ENCODE measurements at regions not wholly inside any gene's neighbourhood (a gene's known extent, or its start where the extent isn't known, plus 50 kb on each side); places are given as distances from the start of the nearest gene placed in this dataset.
"Not testable (repeated sequence)": the region's sequence is repeated elsewhere in the genome, so short reads cannot be mapped to it uniquely, and the experiment has no call there.

- peaks cover 32% of the 10 kb centered on the region for H3K36me3 Mint-ChIP-seq
- CTCF ChIA-PET, result no interaction called here
- no peaks in the 10 kb centered on the region for H3K4me1 Mint-ChIP-seq
- no peak for TF ChIP-seq STAT6 (CRISPR knock-in tag; conservative IDR thresholded peaks at IDR 0.05; ENCODE audit: low read depth)
- TF ChIP-seq KAT7 (CRISPR knock-in tag; IDR thresholded peaks at IDR 0.05; ENCODE audit: borderline replicate concordance), result no peak
- TF ChIP-seq ZNF317 (CRISPR knock-in tag; IDR thresholded peaks at IDR 0.05; ENCODE audit: borderline replicate concordance, low read depth), result no peak
- TF ChIP-seq CREM (CRISPR knock-in tag; IDR thresholded peaks at IDR 0.05), result no peak
- TF ChIP-seq FOXJ3 (CRISPR knock-in tag; IDR thresholded peaks at IDR 0.05; ENCODE audit: borderline replicate concordance), result no peak
- TF ChIP-seq NR1H2 (CRISPR knock-in tag; IDR thresholded peaks at IDR 0.05), result no peak
- no peak for TF ChIP-seq ATF1 (CRISPR knock-in tag; IDR thresholded peaks at IDR 0.05)
- TF ChIP-seq GTF2I (CRISPR knock-in tag; conservative IDR thresholded peaks at IDR 0.05), result no peak
- no peak for TF ChIP-seq PRRX2 (CRISPR knock-in tag; IDR thresholded peaks at IDR 0.05)
- TF ChIP-seq ZNF138 (CRISPR knock-in tag; conservative IDR thresholded peaks at IDR 0.05), result no peak
- no peak for TF ChIP-seq ZNF396 (CRISPR knock-in tag; IDR thresholded peaks at IDR 0.05; ENCODE audit: borderline replicate concordance)
- no peak overlapping the region for H3K27ac Mint-ChIP-seq
- ATAC-seq (no peak), DNase-seq (ENCODE audit: low spot score) (no peak)
- H3K27me3 Mint-ChIP-seq (ENCODE audit: low read depth), result no peaks in the 10 kb centered on the region
- H3K9me3 Mint-ChIP-seq, result peaks cover 37% of the 10 kb centered on the region
- no peak overlapping the region for H3K4me3 Mint-ChIP-seq
- POLR2A ChIA-PET, result no interaction called here
Observed at GRCh38 chr15:24292837-24293236, 382.7 kb upstream of the NPAP1 start.

- DNase-seq (ENCODE audit: low spot score); H3K27me3 Mint-ChIP-seq (ENCODE audit: low read depth); POLR2A ChIA-PET; CTCF ChIA-PET; H3K27ac Mint-ChIP-seq; ATAC-seq; H3K4me3 Mint-ChIP-seq; H3K4me1 Mint-ChIP-seq: not testable (repeated sequence)
- Mint-ChIP-seq H3K36me3 (peaks cover 53% of the 10 kb centered on the region), H3K9me3 (peaks cover 44% of the 10 kb centered on the region)
Observed at GRCh38 chr15:24300804-24301368, 374.7 kb upstream of the NPAP1 start.

- H3K27me3 Mint-ChIP-seq (ENCODE audit: low read depth); H3K27ac Mint-ChIP-seq; ATAC-seq; DNase-seq (ENCODE audit: low spot score); H3K4me1 Mint-ChIP-seq; H3K4me3 Mint-ChIP-seq; POLR2A ChIA-PET; CTCF ChIA-PET: not testable (repeated sequence)
- H3K9me3 Mint-ChIP-seq, result peaks cover 38% of the 10 kb centered on the region
- H3K36me3 Mint-ChIP-seq, result peaks cover 45% of the 10 kb centered on the region
Observed at GRCh38 chr15:24301999-24302398, 373.6 kb upstream of the NPAP1 start.

GRCh38 chr15:24304747-24305146 is 370.8 kb upstream of the NPAP1 start:
- DNase-seq (ENCODE audit: low spot score); H3K4me1 Mint-ChIP-seq; H3K27me3 Mint-ChIP-seq (ENCODE audit: low read depth); ATAC-seq; POLR2A ChIA-PET; CTCF ChIA-PET; H3K4me3 Mint-ChIP-seq; H3K27ac Mint-ChIP-seq: not testable (repeated sequence)
- Mint-ChIP-seq H3K36me3 (peaks cover 35% of the 10 kb centered on the region), H3K9me3 (peaks cover 28% of the 10 kb centered on the region)

GRCh38 chr15:24305643-24306042 is 369.9 kb upstream of the NPAP1 start:
- peaks cover 28% of the 10 kb centered on the region for H3K9me3 Mint-ChIP-seq
- ATAC-seq; H3K27ac Mint-ChIP-seq; H3K27me3 Mint-ChIP-seq (ENCODE audit: low read depth); CTCF ChIA-PET; POLR2A ChIA-PET; H3K4me3 Mint-ChIP-seq; H3K4me1 Mint-ChIP-seq; DNase-seq (ENCODE audit: low spot score): not testable (repeated sequence)
- peaks cover 32% of the 10 kb centered on the region for H3K36me3 Mint-ChIP-seq

GRCh38 chr15:24309700-24310099 is 365.9 kb upstream of the NPAP1 start:
- Mint-ChIP-seq H3K9me3 (peaks cover 24% of the 10 kb centered on the region), H3K36me3 (peaks cover 16% of the 10 kb centered on the region)
- H3K4me1 Mint-ChIP-seq; DNase-seq (ENCODE audit: low spot score); CTCF ChIA-PET; H3K4me3 Mint-ChIP-seq; POLR2A ChIA-PET; H3K27me3 Mint-ChIP-seq (ENCODE audit: low read depth); H3K27ac Mint-ChIP-seq: not testable (repeated sequence)
- peak; percentile 32; the same call in 1 of the 2 replicates for ATAC-seq

- DNase-seq (ENCODE audit: low spot score); ATAC-seq; POLR2A ChIA-PET; H3K27me3 Mint-ChIP-seq (ENCODE audit: low read depth); H3K27ac Mint-ChIP-seq; H3K4me1 Mint-ChIP-seq; H3K4me3 Mint-ChIP-seq; CTCF ChIA-PET: not testable (repeated sequence)
- Mint-ChIP-seq H3K36me3 (peaks cover 12% of the 10 kb centered on the region; the same call in 1 of the 2 replicates), H3K9me3 (peaks cover 25% of the 10 kb centered on the region)
Observed at GRCh38 chr15:24311692-24312091, 363.9 kb upstream of the NPAP1 start.

- H3K4me1 Mint-ChIP-seq; H3K27ac Mint-ChIP-seq; DNase-seq (ENCODE audit: low spot score); POLR2A ChIA-PET; H3K4me3 Mint-ChIP-seq; H3K27me3 Mint-ChIP-seq (ENCODE audit: low read depth); ATAC-seq; CTCF ChIA-PET: not testable (repeated sequence)
- Mint-ChIP-seq H3K36me3 (peaks cover 23% of the 10 kb centered on the region), H3K9me3 (peaks cover 41% of the 10 kb centered on the region)
Observed at GRCh38 chr15:24316326-24316725, 359.2 kb upstream of the NPAP1 start.
